ENCODE measurements at regions not wholly inside any gene's neighbourhood (a gene's known extent, or its start where the extent isn't known, plus 50 kb on each side); places are given as distances from the start of the nearest gene placed in this dataset.

DNA sequence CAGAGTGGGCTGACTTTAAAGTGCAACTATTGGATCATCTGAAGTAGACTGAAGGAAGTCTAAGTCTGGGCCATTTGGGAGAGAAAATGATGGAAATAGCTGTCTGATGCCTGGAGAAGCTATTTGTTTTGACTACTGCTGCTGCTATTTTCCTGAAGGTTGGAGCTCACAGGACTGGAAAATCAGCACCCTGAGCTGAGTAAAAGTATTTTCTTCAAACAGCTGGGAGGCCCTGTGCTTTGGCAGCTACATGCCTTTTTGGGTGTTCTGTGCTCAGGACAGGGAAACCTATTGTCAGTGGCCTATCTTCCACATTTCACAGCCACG is 302.6 kb downstream of the ENC1 start:
- Mint-ChIP-seq H3K4me3 (ENCODE audit: unreplicated experiment) (no peak overlapping the region), H3K4me1 (ENCODE audit: unreplicated experiment) (peaks cover 46% of the 10 kb centered on the region), H3K27me3 (ENCODE audit: unreplicated experiment) (peaks cover 3% of the 10 kb centered on the region), H3K36me3 (ENCODE audit: low read depth, unreplicated experiment) (no peaks in the 10 kb centered on the region), H3K9me3 (ENCODE audit: unreplicated experiment) (no peaks in the 10 kb centered on the region), H3K27ac (ENCODE audit: unreplicated experiment) (no peak overlapping the region)
- TF ChIP-seq, protein P1, sequence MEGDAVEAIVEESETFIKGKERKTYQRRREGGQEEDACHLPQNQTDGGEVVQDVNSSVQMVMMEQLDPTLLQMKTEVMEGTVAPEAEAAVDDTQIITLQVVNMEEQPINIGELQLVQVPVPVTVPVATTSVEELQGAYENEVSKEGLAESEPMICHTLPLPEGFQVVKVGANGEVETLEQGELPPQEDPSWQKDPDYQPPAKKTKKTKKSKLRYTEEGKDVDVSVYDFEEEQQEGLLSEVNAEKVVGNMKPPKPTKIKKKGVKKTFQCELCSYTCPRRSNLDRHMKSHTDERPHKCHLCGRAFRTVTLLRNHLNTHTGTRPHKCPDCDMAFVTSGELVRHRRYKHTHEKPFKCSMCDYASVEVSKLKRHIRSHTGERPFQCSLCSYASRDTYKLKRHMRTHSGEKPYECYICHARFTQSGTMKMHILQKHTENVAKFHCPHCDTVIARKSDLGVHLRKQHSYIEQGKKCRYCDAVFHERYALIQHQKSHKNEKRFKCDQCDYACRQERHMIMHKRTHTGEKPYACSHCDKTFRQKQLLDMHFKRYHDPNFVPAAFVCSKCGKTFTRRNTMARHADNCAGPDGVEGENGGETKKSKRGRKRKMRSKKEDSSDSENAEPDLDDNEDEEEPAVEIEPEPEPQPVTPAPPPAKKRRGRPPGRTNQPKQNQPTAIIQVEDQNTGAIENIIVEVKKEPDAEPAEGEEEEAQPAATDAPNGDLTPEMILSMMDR (IDR thresholded peaks at IDR 0.05; ENCODE audit: unreplicated experiment) = no peak
- no peak for DNase-seq (ENCODE audit: low spot score)

DNA sequence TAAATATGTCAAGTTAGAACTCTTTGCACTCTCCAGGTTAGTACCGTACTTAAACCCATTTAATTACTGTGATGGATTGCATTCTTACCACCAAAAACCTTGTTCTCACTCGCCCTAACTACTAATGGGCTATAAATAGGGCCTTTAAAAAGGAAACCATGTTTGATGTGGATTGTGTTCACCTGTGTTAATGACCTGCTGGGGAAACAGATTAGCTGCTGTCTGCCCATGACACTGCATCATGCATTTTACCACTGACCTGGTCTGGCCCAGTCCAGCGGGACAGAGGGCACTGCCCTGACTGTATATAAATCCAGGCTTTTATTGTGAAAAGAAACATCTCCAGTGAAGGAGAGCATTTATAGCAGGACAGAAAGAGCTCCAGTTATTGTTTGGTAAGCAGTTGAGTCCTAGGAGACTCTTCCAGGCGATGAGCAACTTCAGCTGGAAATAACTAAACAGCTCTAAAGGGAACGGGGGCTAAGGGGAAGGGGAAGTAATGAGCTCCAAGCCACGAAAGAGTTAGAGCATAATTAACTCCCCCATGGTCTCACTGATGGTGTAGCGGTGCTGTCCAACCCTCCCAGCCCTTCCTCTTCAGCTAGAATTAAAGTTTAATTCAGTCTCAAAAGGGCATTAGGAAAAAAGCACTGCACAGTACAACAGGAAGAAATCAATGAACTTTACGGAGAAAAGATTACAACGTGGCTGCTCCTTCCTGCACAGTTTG is 303.1 kb downstream of the ENC1 start:
- TF ChIP-seq, protein P1 (IDR thresholded peaks at IDR 0.05; ENCODE audit: unreplicated experiment) = no peak
- DNase-seq (ENCODE audit: low spot score) = no peak
- Mint-ChIP-seq H3K9me3 (ENCODE audit: unreplicated experiment) (no peaks in the 10 kb centered on the region), H3K4me3 (ENCODE audit: unreplicated experiment) (no peak overlapping the region), H3K4me1 (ENCODE audit: unreplicated experiment) (peaks cover 47% of the 10 kb centered on the region), H3K27ac (ENCODE audit: unreplicated experiment) (peak overlapping the region; percentile 33), H3K27me3 (ENCODE audit: unreplicated experiment) (peaks cover 3% of the 10 kb centered on the region), H3K36me3 (ENCODE audit: low read depth, unreplicated experiment) (no peaks in the 10 kb centered on the region)

DNA sequence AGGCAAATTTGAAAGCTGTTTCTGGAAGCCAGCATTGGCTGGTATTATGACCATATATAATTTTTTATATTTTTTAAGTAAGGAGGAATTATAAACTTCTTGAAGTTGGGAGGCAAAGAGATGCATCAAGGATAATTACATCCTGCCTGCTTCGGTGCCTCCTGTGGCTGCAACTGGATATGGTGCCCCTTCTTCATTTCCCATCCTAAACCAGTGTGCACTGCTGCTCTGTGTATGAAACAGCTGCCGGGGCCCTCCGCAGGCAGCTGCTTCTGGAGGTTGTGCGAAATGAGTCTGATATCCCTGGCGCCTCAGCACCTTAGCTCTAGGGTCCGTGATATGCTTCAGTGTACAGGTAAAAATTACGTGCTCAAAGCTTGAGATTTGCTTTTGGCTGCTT is 304.2 kb downstream of the ENC1 start:
- TF ChIP-seq, protein P1 (IDR thresholded peaks at IDR 0.05; ENCODE audit: unreplicated experiment) = peak; percentile 46
- Mint-ChIP-seq H3K4me1 (ENCODE audit: unreplicated experiment) (peaks cover 46% of the 10 kb centered on the region), H3K4me3 (ENCODE audit: unreplicated experiment) (no peak overlapping the region), H3K27ac (ENCODE audit: unreplicated experiment) (no peak overlapping the region), H3K9me3 (ENCODE audit: unreplicated experiment) (no peaks in the 10 kb centered on the region), H3K27me3 (ENCODE audit: unreplicated experiment) (peaks cover 3% of the 10 kb centered on the region), H3K36me3 (ENCODE audit: low read depth, unreplicated experiment) (no peaks in the 10 kb centered on the region)
- DNase-seq (ENCODE audit: low spot score) = peak; percentile 17

DNA sequence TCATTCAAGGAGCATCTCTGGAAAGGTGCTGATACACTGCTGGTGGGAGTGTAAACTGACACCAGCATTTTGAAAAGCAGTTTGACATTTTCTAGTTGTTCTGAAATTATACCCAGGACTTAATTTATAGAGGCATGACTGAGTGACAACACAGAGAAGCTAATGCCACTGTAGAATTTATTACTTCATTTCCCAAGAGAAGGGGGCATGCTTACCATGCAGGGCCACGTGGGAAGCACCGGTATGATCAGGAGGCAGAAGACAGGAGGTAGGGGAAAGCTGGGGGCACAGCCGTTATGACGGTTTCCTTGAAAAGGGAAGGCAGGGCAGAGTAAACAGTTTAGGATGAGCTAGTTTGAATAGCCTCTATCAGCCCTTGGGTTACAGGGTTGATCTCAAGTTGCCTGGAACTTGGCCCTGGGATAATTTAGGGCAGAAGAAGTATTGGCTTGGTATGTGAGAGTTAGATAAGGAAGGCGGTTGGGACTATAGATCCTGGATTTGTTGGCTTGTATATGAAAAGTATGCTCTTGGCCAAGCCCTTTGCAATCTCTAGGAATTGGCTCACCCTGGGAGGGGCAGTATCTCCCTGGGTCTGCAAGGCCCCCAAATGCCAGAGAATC is 305.7 kb downstream of the ENC1 start:
- H3K4me3 Mint-ChIP-seq (ENCODE audit: unreplicated experiment) = no peak overlapping the region
- no peak overlapping the region for H3K27ac Mint-ChIP-seq (ENCODE audit: unreplicated experiment)
- no peaks in the 10 kb centered on the region for H3K36me3 Mint-ChIP-seq (ENCODE audit: low read depth, unreplicated experiment)
- peaks cover 41% of the 10 kb centered on the region for H3K4me1 Mint-ChIP-seq (ENCODE audit: unreplicated experiment)
- DNase-seq (ENCODE audit: low spot score) = no peak
- TF ChIP-seq, protein P1 (IDR thresholded peaks at IDR 0.05; ENCODE audit: unreplicated experiment) = no peak
- H3K27me3 Mint-ChIP-seq (ENCODE audit: unreplicated experiment) = peaks cover 4% of the 10 kb centered on the region
- no peaks in the 10 kb centered on the region for H3K9me3 Mint-ChIP-seq (ENCODE audit: unreplicated experiment)

DNA sequence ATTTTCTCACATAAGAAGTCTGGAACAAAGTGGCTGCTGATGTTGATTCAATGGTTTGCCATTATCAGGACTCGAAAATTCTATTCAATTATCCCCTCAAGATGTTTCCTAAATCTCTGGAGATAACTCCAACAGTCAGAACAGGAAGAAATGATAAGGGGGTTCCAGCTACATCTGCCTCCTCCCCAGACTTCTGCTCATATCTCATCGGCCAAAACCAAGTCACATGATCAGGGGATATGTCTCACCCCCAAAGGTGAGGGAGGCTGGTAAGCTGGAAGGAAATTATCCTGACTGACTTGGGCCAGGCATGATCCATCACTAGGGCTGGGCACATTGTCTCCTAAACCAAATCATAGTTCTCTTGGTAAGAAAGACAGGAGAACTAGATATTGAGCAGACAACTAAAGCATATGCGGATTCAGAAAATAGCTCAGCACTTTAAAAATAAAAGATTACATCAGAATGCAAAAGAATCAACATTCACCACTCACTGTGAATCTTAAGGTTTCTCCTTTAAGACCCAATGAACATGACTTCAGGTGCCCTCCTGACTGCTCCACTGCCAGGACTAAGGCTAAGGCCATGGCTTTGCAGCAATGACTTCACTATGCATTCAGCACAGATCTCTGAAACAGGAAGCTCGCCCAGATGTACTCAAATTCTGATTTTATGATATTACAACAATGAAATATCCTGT is 306.3 kb downstream of the ENC1 start:
- peaks cover 40% of the 10 kb centered on the region for H3K4me1 Mint-ChIP-seq (ENCODE audit: unreplicated experiment)
- peak overlapping the region; percentile 55 for H3K27ac Mint-ChIP-seq (ENCODE audit: unreplicated experiment)
- H3K36me3 Mint-ChIP-seq (ENCODE audit: low read depth, unreplicated experiment) = no peaks in the 10 kb centered on the region
- H3K9me3 Mint-ChIP-seq (ENCODE audit: unreplicated experiment) = no peaks in the 10 kb centered on the region
- H3K27me3 Mint-ChIP-seq (ENCODE audit: unreplicated experiment) = peaks cover 4% of the 10 kb centered on the region
- TF ChIP-seq, protein P1 (IDR thresholded peaks at IDR 0.05; ENCODE audit: unreplicated experiment) = no peak
- no peak overlapping the region for H3K4me3 Mint-ChIP-seq (ENCODE audit: unreplicated experiment)
- no peak for DNase-seq (ENCODE audit: low spot score)

Data from endothelial cell (in vitro differentiated cells).